GM13977 (cell line): ENCODE measurements at regions not wholly inside any gene's neighbourhood (a gene's known extent, or its start where the extent isn't known, plus 50 kb on each side); places are given as distances from the start of the nearest gene placed in this dataset.

Experiments
- DNase-seq: peaks from one replicate; pipeline ENCODE4 v3.0.0; 2012; ENCODE audit warnings: low spot score
- CTCF ChIP-seq: IDR thresholded peaks from 2 replicates; pipeline ENCODE4 v1.5.1; 2012; ENCODE audit warnings: mild to moderate bottlenecking, control low read depth; ENCODE audit not compliant: insufficient read depth; ENCODE audit errors: extremely low read depth, missing control alignments
- in situ Hi-C: fragments of 300-500 bp; cut with MboI; formaldehyde crosslinking; loops from one replicate; pipeline ENCODE4 v1.12.0; 2022; ENCODE audit warnings: low sequenced_read_pairs, low pct_unique_long_range_greater_than_20kb, mixed read lengths, inconsistent platforms; ENCODE audit not compliant: unreplicated experiment

- in situ Hi-C loops: no loop called here
- DNase-seq: no peak
- no peak for TF ChIP-seq CTCF
These were observed 256.2 kb downstream of the AEBP2 start for GRCh38 chr12:19695244-19696098.

- in situ Hi-C loops: no loop called here
- no peak for DNase-seq
- TF ChIP-seq CTCF: no peak
These were observed 261.7 kb downstream of the AEBP2 start for GRCh38 chr12:19700969-19701368.

- no peak for TF ChIP-seq CTCF
- in situ Hi-C loops: no loop called here
- DNase-seq: no peak
These were observed 265.7 kb downstream of the AEBP2 start for GRCh38 chr12:19704966-19705365.

GRCh38 chr12:19706936-19707335 is 267.6 kb downstream of the AEBP2 start:
- no peak for TF ChIP-seq CTCF
- in situ Hi-C loops: no loop called here
- no peak for DNase-seq

GRCh38 chr12:19707948-19708409 is 268.7 kb downstream of the AEBP2 start:
- no peak for DNase-seq
- in situ Hi-C loops: no loop called here

GRCh38 chr12:19709889-19710288 is 270.6 kb downstream of the AEBP2 start:
- in situ Hi-C loops: no loop called here
- TF ChIP-seq CTCF: no peak

More at GRCh38 chr12:19707948-19708409, 268.7 kb downstream of the AEBP2 start:
- no peak for TF ChIP-seq CTCF

More at GRCh38 chr12:19709889-19710288, 270.6 kb downstream of the AEBP2 start:
- no peak for DNase-seq
